OCI-M2 (cell line): ENCODE measurements at regions not wholly inside any gene's neighbourhood (a gene's known extent, or its start where the extent isn't known, plus 50 kb on each side); places are given as distances from the start of the nearest gene placed in this dataset.
"Not testable (repeated sequence)": the region's sequence is repeated elsewhere in the genome, so short reads cannot be mapped to it uniquely, and the experiment has no call there.

Source experiments
- DNase-seq: peaks from one replicate; lab custom pipeline; 2025; ENCODE audit not compliant: unreplicated experiment; lab: John Stamatoyannopoulos, UW

GRCh38 chr15:77897896-77898406, 179.6 kb downstream of the TBC1D2B start:
- DNase-seq, result no peak

GRCh38 chr15:77897113-77897895, 180.2 kb downstream of the TBC1D2B start:
- DNase-seq, result not testable (repeated sequence)

- DNase-seq, result not testable (repeated sequence)
These were observed 181.1 kb downstream of the TBC1D2B start for GRCh38 chr15:77896147-77897112.

- DNase-seq, result no peak
These were observed 181.8 kb downstream of the TBC1D2B start for GRCh38 chr15:77895742-77896141.

GRCh38 chr15:77895145-77895544, 182.4 kb downstream of the TBC1D2B start:
- DNase-seq, result not testable (repeated sequence)

- not testable (repeated sequence) for DNase-seq
These were observed 183.6 kb downstream of the TBC1D2B start for GRCh38 chr15:77893671-77894640.

- not testable (repeated sequence) for DNase-seq
These were observed 184.3 kb downstream of the TBC1D2B start for GRCh38 chr15:77893246-77893645.

- DNase-seq, result no peak
These were observed 185.2 kb downstream of the TBC1D2B start for GRCh38 chr15:77892335-77892734.

- not testable (repeated sequence) for DNase-seq
These were observed 185.6 kb downstream of the TBC1D2B start for GRCh38 chr15:77891862-77892261.

- DNase-seq, result not testable (repeated sequence)
These were observed 186.4 kb downstream of the TBC1D2B start for GRCh38 chr15:77890911-77891801.

GRCh38 chr15:77889828-77890725, 187.4 kb downstream of the TBC1D2B start:
- DNase-seq, result not testable (repeated sequence)

- DNase-seq, result no peak
These were observed 188.3 kb downstream of the TBC1D2B start for GRCh38 chr15:77889009-77889806.

GRCh38 chr15:77887563-77888429, 189.7 kb downstream of the TBC1D2B start:
- not testable (repeated sequence) for DNase-seq

GRCh38 chr15:77886805-77887448, 190.6 kb downstream of the TBC1D2B start:
- DNase-seq, result no peak

GRCh38 chr15:77885877-77886500, 191.5 kb downstream of the TBC1D2B start:
- DNase-seq, result not testable (repeated sequence)

GRCh38 chr15:77883012-77883411, 194.5 kb downstream of the TBC1D2B start:
- DNase-seq, result not testable (repeated sequence)
